Erythroblast (primary cell): ENCODE measurements at regions not wholly inside any gene's neighbourhood (a gene's known extent, or its start where the extent isn't known, plus 50 kb on each side); places are given as distances from the start of the nearest gene placed in this dataset.
"Not testable (repeated sequence)": the region's sequence is repeated elsewhere in the genome, so short reads cannot be mapped to it uniquely, and the experiment has no call there.

Experiments
- GATA1 ChIP-seq: IDR thresholded peaks from 2 replicates; pipeline ENCODE4 v1.6.1; 2011; ENCODE audit warnings: low read depth, mild to moderate bottlenecking, control low read depth, low read length, moderate library complexity
- POLR2A ChIP-seq: IDR thresholded peaks from 2 replicates; pipeline ENCODE4 v1.6.1; 2011; ENCODE audit warnings: mild to moderate bottlenecking, low read length

GRCh38 chr4:118630897-118631296 is 54.3 kb upstream of the METTL14 start:
- not testable (repeated sequence) for TF ChIP-seq POLR2A, GATA1
